ENCODE measurements at regions not wholly inside any gene's neighbourhood (a gene's known extent, or its start where the extent isn't known, plus 50 kb on each side); places are given as distances from the start of the nearest gene placed in this dataset.

- no peaks in the 10 kb centered on the region for H3K27me3 ChIP-seq (ENCODE audit: insufficient read depth, low read length)
- H3K36me3 ChIP-seq (ENCODE audit: insufficient read depth, low read depth, low read length), result no peaks in the 10 kb centered on the region
- peaks cover 10% of the 10 kb centered on the region for H3K9me3 ChIP-seq (ENCODE audit: insufficient read depth, low read depth, low read length)
- H3K4me3 ChIP-seq (ENCODE audit: low read length), result no peak overlapping the region
- no peaks in the 10 kb centered on the region for H3K4me1 ChIP-seq (ENCODE audit: insufficient read depth, low read length)
- H3K27ac ChIP-seq (ENCODE audit: low read length), result no peak overlapping the region
- H3K9ac ChIP-seq (ENCODE audit: low read depth, low read length), result no peak overlapping the region
Observed at GRCh38 chr9:31467075-31467474, 917.4 kb upstream of the ACO1 start.

GRCh38 chr9:31470051-31470450 lies 914.4 kb upstream of the ACO1 start:
- no peaks in the 10 kb centered on the region for H3K36me3 ChIP-seq (ENCODE audit: insufficient read depth, low read depth, low read length)
- H3K4me1 ChIP-seq (ENCODE audit: insufficient read depth, low read length), result no peaks in the 10 kb centered on the region
- H3K9ac ChIP-seq (ENCODE audit: low read depth, low read length), result no peak overlapping the region
- no peak overlapping the region for H3K27ac ChIP-seq (ENCODE audit: low read length)
- no peaks in the 10 kb centered on the region for H3K27me3 ChIP-seq (ENCODE audit: insufficient read depth, low read length)
- H3K4me3 ChIP-seq (ENCODE audit: low read length), result no peak overlapping the region
- H3K9me3 ChIP-seq (ENCODE audit: insufficient read depth, low read depth, low read length), result peaks cover 10% of the 10 kb centered on the region

GRCh38 chr9:31471010-31471409 lies 913.4 kb upstream of the ACO1 start:
- Histone ChIP-seq H3K27ac (ENCODE audit: low read length) (no peak overlapping the region), H3K9me3 (ENCODE audit: insufficient read depth, low read depth, low read length) (peaks cover 8% of the 10 kb centered on the region), H3K4me1 (ENCODE audit: insufficient read depth, low read length) (no peaks in the 10 kb centered on the region), H3K27me3 (ENCODE audit: insufficient read depth, low read length) (no peaks in the 10 kb centered on the region), H3K36me3 (ENCODE audit: insufficient read depth, low read depth, low read length) (no peaks in the 10 kb centered on the region), H3K9ac (ENCODE audit: low read depth, low read length) (no peak overlapping the region), H3K4me3 (ENCODE audit: low read length) (no peak overlapping the region)

- Histone ChIP-seq H3K9me3 (ENCODE audit: insufficient read depth, low read depth, low read length) (no peaks in the 10 kb centered on the region), H3K9ac (ENCODE audit: low read depth, low read length) (no peak overlapping the region), H3K27ac (ENCODE audit: low read length) (no peak overlapping the region), H3K36me3 (ENCODE audit: insufficient read depth, low read depth, low read length) (no peaks in the 10 kb centered on the region), H3K4me3 (ENCODE audit: low read length) (no peak overlapping the region), H3K27me3 (ENCODE audit: insufficient read depth, low read length) (no peaks in the 10 kb centered on the region), H3K4me1 (ENCODE audit: insufficient read depth, low read length) (no peaks in the 10 kb centered on the region)
Observed at GRCh38 chr9:31486630-31487029, 897.8 kb upstream of the ACO1 start.

GRCh38 chr9:31490551-31491106 lies 893.8 kb upstream of the ACO1 start:
- no peak overlapping the region for H3K27ac ChIP-seq (ENCODE audit: low read length)
- no peaks in the 10 kb centered on the region for H3K4me1 ChIP-seq (ENCODE audit: insufficient read depth, low read length)
- no peaks in the 10 kb centered on the region for H3K9me3 ChIP-seq (ENCODE audit: insufficient read depth, low read depth, low read length)
- no peaks in the 10 kb centered on the region for H3K36me3 ChIP-seq (ENCODE audit: insufficient read depth, low read depth, low read length)
- H3K9ac ChIP-seq (ENCODE audit: low read depth, low read length), result no peak overlapping the region
- no peaks in the 10 kb centered on the region for H3K27me3 ChIP-seq (ENCODE audit: insufficient read depth, low read length)
- no peak overlapping the region for H3K4me3 ChIP-seq (ENCODE audit: low read length)

- Histone ChIP-seq H3K4me1 (ENCODE audit: insufficient read depth, low read length) (no peaks in the 10 kb centered on the region), H3K27me3 (ENCODE audit: insufficient read depth, low read length) (no peaks in the 10 kb centered on the region), H3K9me3 (ENCODE audit: insufficient read depth, low read depth, low read length) (peaks cover 12% of the 10 kb centered on the region), H3K9ac (ENCODE audit: low read depth, low read length) (no peak overlapping the region), H3K36me3 (ENCODE audit: insufficient read depth, low read depth, low read length) (no peaks in the 10 kb centered on the region), H3K27ac (ENCODE audit: low read length) (no peak overlapping the region), H3K4me3 (ENCODE audit: low read length) (no peak overlapping the region)
Observed at GRCh38 chr9:31492229-31492628, 892.2 kb upstream of the ACO1 start.

- H3K27me3 ChIP-seq (ENCODE audit: insufficient read depth, low read length), result no peaks in the 10 kb centered on the region
- peaks cover 17% of the 10 kb centered on the region for H3K9me3 ChIP-seq (ENCODE audit: insufficient read depth, low read depth, low read length)
- no peak overlapping the region for H3K4me3 ChIP-seq (ENCODE audit: low read length)
- H3K4me1 ChIP-seq (ENCODE audit: insufficient read depth, low read length), result no peaks in the 10 kb centered on the region
- H3K27ac ChIP-seq (ENCODE audit: low read length), result no peak overlapping the region
- no peaks in the 10 kb centered on the region for H3K36me3 ChIP-seq (ENCODE audit: insufficient read depth, low read depth, low read length)
- H3K9ac ChIP-seq (ENCODE audit: low read depth, low read length), result no peak overlapping the region
Observed at GRCh38 chr9:31500422-31500821, 884.0 kb upstream of the ACO1 start.

GRCh38 chr9:31519011-31519410 lies 865.4 kb upstream of the ACO1 start:
- no peaks in the 10 kb centered on the region for H3K27me3 ChIP-seq (ENCODE audit: insufficient read depth, low read length)
- no peaks in the 10 kb centered on the region for H3K36me3 ChIP-seq (ENCODE audit: insufficient read depth, low read depth, low read length)
- no peaks in the 10 kb centered on the region for H3K9me3 ChIP-seq (ENCODE audit: insufficient read depth, low read depth, low read length)
- H3K9ac ChIP-seq (ENCODE audit: low read depth, low read length), result no peak overlapping the region
- H3K4me1 ChIP-seq (ENCODE audit: insufficient read depth, low read length), result no peaks in the 10 kb centered on the region
- no peak overlapping the region for H3K27ac ChIP-seq (ENCODE audit: low read length)
- no peak overlapping the region for H3K4me3 ChIP-seq (ENCODE audit: low read length)

GRCh38 chr9:31519424-31519823 lies 865.0 kb upstream of the ACO1 start:
- H3K9me3 ChIP-seq (ENCODE audit: insufficient read depth, low read depth, low read length), result no peaks in the 10 kb centered on the region
- no peaks in the 10 kb centered on the region for H3K36me3 ChIP-seq (ENCODE audit: insufficient read depth, low read depth, low read length)
- H3K27me3 ChIP-seq (ENCODE audit: insufficient read depth, low read length), result no peaks in the 10 kb centered on the region
- no peak overlapping the region for H3K4me3 ChIP-seq (ENCODE audit: low read length)
- no peak overlapping the region for H3K9ac ChIP-seq (ENCODE audit: low read depth, low read length)
- H3K4me1 ChIP-seq (ENCODE audit: insufficient read depth, low read length), result no peaks in the 10 kb centered on the region
- H3K27ac ChIP-seq (ENCODE audit: low read length), result no peak overlapping the region

GRCh38 chr9:31519826-31520225 lies 864.6 kb upstream of the ACO1 start:
- Histone ChIP-seq H3K9me3 (ENCODE audit: insufficient read depth, low read depth, low read length) (no peaks in the 10 kb centered on the region), H3K27ac (ENCODE audit: low read length) (no peak overlapping the region), H3K4me3 (ENCODE audit: low read length) (no peak overlapping the region), H3K9ac (ENCODE audit: low read depth, low read length) (no peak overlapping the region), H3K27me3 (ENCODE audit: insufficient read depth, low read length) (no peaks in the 10 kb centered on the region), H3K4me1 (ENCODE audit: insufficient read depth, low read length) (no peaks in the 10 kb centered on the region), H3K36me3 (ENCODE audit: insufficient read depth, low read depth, low read length) (no peaks in the 10 kb centered on the region)

GRCh38 chr9:31520301-31521085 lies 864.0 kb upstream of the ACO1 start:
- Histone ChIP-seq H3K36me3 (ENCODE audit: insufficient read depth, low read depth, low read length) (no peaks in the 10 kb centered on the region), H3K9me3 (ENCODE audit: insufficient read depth, low read depth, low read length) (no peaks in the 10 kb centered on the region), H3K27ac (ENCODE audit: low read length) (no peak overlapping the region), H3K9ac (ENCODE audit: low read depth, low read length) (no peak overlapping the region), H3K4me1 (ENCODE audit: insufficient read depth, low read length) (no peaks in the 10 kb centered on the region), H3K27me3 (ENCODE audit: insufficient read depth, low read length) (no peaks in the 10 kb centered on the region), H3K4me3 (ENCODE audit: low read length) (no peak overlapping the region)

GRCh38 chr9:31535651-31536050 lies 848.8 kb upstream of the ACO1 start:
- H3K27ac ChIP-seq (ENCODE audit: low read length), result no peak overlapping the region
- no peaks in the 10 kb centered on the region for H3K27me3 ChIP-seq (ENCODE audit: insufficient read depth, low read length)
- H3K4me1 ChIP-seq (ENCODE audit: insufficient read depth, low read length), result no peaks in the 10 kb centered on the region
- H3K9me3 ChIP-seq (ENCODE audit: insufficient read depth, low read depth, low read length), result no peaks in the 10 kb centered on the region
- H3K9ac ChIP-seq (ENCODE audit: low read depth, low read length), result no peak overlapping the region
- no peaks in the 10 kb centered on the region for H3K36me3 ChIP-seq (ENCODE audit: insufficient read depth, low read depth, low read length)
- H3K4me3 ChIP-seq (ENCODE audit: low read length), result no peak overlapping the region

Measured in iPS-20b (cell line).